Activated CD4-positive, alpha-beta memory T cell treated with anti-CD3 and anti-CD28 coated beads for 36 hours (primary cell): ENCODE measurements at regions not wholly inside any gene's neighbourhood (a gene's known extent, or its start where the extent isn't known, plus 50 kb on each side); places are given as distances from the start of the nearest gene placed in this dataset.

Source experiments
- CTCF ChIA-PET: fragments of 350-600 bp; sonication (Branson Sonifier 250); formaldehyde crosslinking; loops from one replicate; lab custom pipeline; 2021; ENCODE audit warnings: antibody characterized with exemption, inconsistent platforms; lab: Charles Lee
- POLR2A ChIA-PET: fragments of 350-600 bp; sonication (Branson Sonifier 250); formaldehyde crosslinking; loops from one replicate; lab custom pipeline; 2021; ENCODE audit warnings: antibody characterized with exemption; lab: Charles Lee
- DNase-seq: peaks from one replicate; pipeline ENCODE4 v3.0.0-alpha.2; 2020
- H3K27ac Mint-ChIP-seq: one replicate; pipeline ENCODE4 v1.8.0; 2021; ENCODE audit warnings: mixed read lengths
- H3K27me3 Mint-ChIP-seq: one replicate; pipeline ENCODE4 v1.8.0; 2021; ENCODE audit warnings: mixed read lengths
- H3K36me3 Mint-ChIP-seq: one replicate; pipeline ENCODE4 v1.8.0; 2021; ENCODE audit warnings: mixed read lengths
- H3K4me1 Mint-ChIP-seq: one replicate; pipeline ENCODE4 v1.8.0; 2021; ENCODE audit warnings: low read depth, mixed read lengths
- H3K4me3 Mint-ChIP-seq: one replicate; pipeline ENCODE4 v1.8.0; 2021; ENCODE audit warnings: mild to moderate bottlenecking, mixed read lengths
- H3K9me3 Mint-ChIP-seq: one replicate; pipeline ENCODE4 v1.8.0; 2021; ENCODE audit warnings: mixed read lengths
- intact Hi-C: fragments of 100-400 bp; cut with micrococcal nuclease; formaldehyde crosslinking; loops from one replicate; pipeline ENCODE4 v1.15.1; 2023

DNA sequence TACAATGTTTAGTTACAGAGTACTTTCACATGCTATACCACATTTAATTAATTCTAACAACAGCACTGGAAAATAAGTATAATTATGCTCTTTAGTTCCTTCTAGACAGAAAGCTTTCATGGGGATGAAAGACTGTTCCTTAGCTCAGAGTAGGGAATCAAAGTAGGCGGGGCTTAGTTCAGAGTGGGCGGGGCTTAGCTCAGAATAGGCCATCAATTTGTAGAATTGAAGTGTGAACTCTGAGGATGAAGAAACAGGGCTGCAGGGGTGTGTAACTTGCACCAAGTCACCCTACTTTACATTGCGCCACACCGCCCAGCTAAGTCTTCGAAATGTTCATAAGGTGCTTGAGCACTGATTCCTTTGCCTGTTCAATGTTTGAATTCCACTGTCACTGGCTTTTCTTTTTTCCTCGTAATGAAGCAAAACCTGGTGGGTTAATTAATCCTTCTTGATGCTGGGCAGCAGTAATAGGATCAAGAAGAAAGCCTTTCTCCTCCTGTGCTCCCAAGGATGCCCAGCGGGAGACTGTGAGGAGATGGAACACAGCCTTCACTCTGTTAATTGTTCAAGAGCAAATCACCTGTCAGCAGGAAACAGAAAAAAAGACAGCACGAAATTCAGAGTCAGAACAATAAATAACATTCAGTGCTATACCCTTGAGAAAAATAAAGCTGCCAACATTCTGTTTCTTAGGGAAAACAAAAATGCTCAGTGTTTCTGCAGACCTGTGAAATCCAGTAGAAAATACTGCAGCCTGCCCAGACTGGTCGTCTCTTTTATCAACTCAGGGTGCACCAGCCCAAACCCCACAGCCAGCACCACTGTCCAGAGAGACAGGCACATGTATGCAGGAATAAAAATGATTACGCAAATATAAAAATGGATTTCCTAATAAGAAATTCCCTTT, 66.5 kb upstream of the CAMK1G start:
- H3K4me1 Mint-ChIP-seq = no peaks in the 10 kb centered on the region
- H3K9me3 Mint-ChIP-seq = no peaks in the 10 kb centered on the region
- H3K27me3 Mint-ChIP-seq = peaks cover 8% of the 10 kb centered on the region
- POLR2A ChIA-PET = no interaction called here
- H3K4me3 Mint-ChIP-seq = no peak overlapping the region
- no peaks in the 10 kb centered on the region for H3K36me3 Mint-ChIP-seq
- CTCF ChIA-PET = no interaction called here
- intact Hi-C loops = no loop called here
- DNase-seq = no peak
- H3K27ac Mint-ChIP-seq = no peak overlapping the region

DNA sequence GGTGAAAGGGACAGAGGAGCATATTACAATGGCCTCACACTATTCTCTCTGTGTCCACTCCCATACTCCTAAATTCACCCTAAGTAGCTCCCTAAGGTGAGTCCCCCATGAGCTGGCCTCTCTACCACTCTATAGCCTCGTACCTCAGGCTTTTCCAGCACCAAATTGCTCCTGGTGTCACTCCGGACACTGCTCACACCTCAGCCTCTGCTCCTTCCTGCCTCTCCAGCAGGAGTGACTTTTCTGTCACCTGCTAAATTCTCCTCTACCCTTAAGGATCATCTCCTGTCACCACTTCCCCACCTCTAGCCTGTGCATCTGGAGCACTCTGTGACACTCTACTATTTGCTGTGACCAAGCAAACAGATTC, 65.8 kb upstream of the CAMK1G start:
- Mint-ChIP-seq H3K36me3 (no peaks in the 10 kb centered on the region), H3K27me3 (peaks cover 8% of the 10 kb centered on the region), H3K4me3 (no peak overlapping the region), H3K27ac (no peak overlapping the region), H3K4me1 (no peaks in the 10 kb centered on the region), H3K9me3 (no peaks in the 10 kb centered on the region)
- CTCF ChIA-PET = interaction anchor here (1.0 kb wide), 1 partner anchor 48 kb away, joined by 3 read pairs; no protein-coding TSS in a partner anchor
- DNase-seq = no peak
- intact Hi-C loops = no loop called here
- POLR2A ChIA-PET = no interaction called here

DNA sequence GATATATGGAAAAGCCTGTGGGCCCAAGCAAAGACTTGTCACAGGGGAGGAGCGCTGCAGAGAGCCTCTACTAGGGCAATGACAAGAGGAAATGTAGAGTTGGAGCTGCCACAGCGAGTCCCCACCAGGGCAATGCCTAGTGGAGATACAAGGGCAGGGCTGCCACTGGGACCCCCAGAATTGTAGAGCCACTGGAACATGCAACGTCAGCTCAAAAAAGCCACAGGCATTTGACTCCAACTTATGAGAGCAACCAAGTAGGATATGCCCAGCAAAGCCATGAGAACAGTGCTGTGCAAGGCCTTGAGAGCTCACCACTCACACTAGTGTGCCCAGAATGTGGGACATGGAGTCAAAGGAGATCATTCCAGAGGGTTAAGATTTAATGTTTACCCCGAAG, 63.7 kb upstream of the CAMK1G start:
- intact Hi-C loops = no loop called here
- Mint-ChIP-seq H3K4me3 (no peak overlapping the region), H3K27ac (no peak overlapping the region), H3K9me3 (no peaks in the 10 kb centered on the region), H3K27me3 (peaks cover 13% of the 10 kb centered on the region), H3K4me1 (no peaks in the 10 kb centered on the region), H3K36me3 (no peaks in the 10 kb centered on the region)
- no peak for DNase-seq
- POLR2A ChIA-PET = no interaction called here
- CTCF ChIA-PET = no interaction called here

- no peaks in the 10 kb centered on the region for H3K4me1 Mint-ChIP-seq
- no peak overlapping the region for H3K27ac Mint-ChIP-seq
- H3K36me3 Mint-ChIP-seq = no peaks in the 10 kb centered on the region
- H3K27me3 Mint-ChIP-seq = peaks cover 7% of the 10 kb centered on the region
- H3K4me3 Mint-ChIP-seq = no peak overlapping the region
- no peak for DNase-seq
- POLR2A ChIA-PET = no interaction called here
- no peaks in the 10 kb centered on the region for H3K9me3 Mint-ChIP-seq
- intact Hi-C loops = no loop called here
- CTCF ChIA-PET = no interaction called here
Measured at GRCh38 chr1:209522826-209523225, 60.7 kb upstream of the CAMK1G start.

DNA sequence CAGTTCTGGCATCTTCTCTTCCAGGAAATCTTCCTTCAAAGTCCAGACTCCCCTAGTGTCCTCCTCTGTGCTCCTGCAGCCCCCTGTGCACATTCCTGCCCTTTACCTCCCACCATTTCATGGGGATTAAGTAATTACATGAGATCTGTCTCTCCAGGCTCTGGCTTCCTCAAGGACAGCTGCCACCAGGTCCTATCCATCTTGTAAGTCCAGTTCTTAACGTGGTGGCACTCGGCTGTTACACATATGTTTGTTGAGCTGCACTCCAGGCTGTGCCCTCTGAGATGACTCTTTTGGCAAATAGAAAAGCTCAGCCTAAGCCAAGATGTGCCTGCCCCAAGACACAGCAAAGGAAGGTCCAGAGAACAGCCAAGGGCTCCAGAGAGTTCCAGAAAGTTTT, 57.4 kb upstream of the CAMK1G start:
- ChIA-PET POLR2A (no interaction called here), CTCF (interaction anchor here (0.6 kb wide), 1 partner anchor 93 kb away, joined by 4 read pairs; no protein-coding TSS in a partner anchor)
- Mint-ChIP-seq H3K27me3 (peaks cover 20% of the 10 kb centered on the region), H3K27ac (no peak overlapping the region), H3K4me3 (no peak overlapping the region), H3K4me1 (no peaks in the 10 kb centered on the region), H3K36me3 (no peaks in the 10 kb centered on the region), H3K9me3 (no peaks in the 10 kb centered on the region)
- intact Hi-C loops = no loop called here
- no peak for DNase-seq

GRCh38 chr1:209527372-209527771, 56.1 kb upstream of the CAMK1G start:
- DNase-seq = no peak
- Mint-ChIP-seq H3K27me3 (peaks cover 23% of the 10 kb centered on the region), H3K9me3 (no peaks in the 10 kb centered on the region), H3K4me1 (no peaks in the 10 kb centered on the region), H3K36me3 (no peaks in the 10 kb centered on the region), H3K4me3 (no peak overlapping the region), H3K27ac (no peak overlapping the region)
- intact Hi-C loops = no loop called here
- ChIA-PET CTCF (no interaction called here), POLR2A (no interaction called here)

DNA sequence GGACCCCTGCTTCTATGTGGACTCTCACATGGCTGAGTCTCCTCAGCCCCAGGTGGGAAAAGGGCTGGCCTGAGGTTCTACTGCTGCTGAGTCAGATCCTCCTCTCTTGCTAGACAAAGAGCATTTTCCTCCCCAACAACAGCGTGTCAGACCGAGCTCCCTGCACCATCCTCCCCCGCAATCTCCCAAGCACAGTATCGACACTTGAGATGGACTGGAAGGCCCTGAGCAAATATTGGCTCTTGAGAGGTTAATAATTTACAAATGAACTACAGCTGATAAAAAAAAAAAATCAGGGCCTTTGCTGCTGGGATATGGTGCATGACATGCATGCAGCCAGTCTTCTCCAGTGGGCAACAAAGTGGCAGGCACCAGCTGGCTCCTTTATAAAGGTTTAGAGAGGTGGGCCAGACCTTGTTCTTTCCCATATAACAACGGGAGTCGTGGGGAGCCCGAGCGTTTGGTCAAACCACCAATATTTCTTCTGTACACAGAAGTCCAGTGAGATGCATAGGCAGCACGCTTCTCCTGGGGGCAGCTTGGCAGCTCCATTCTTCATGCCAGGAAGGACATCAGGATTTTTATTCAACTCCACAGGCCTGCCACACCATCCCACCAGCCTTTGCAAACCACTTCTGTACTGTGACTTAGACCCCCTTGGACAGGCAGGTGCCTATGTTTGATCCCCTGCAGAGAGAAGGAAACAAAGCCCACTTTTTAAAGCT, 55.4 kb upstream of the CAMK1G start:
- CTCF ChIA-PET = interaction anchor here (0.7 kb wide), 1 partner anchor 46 kb away, joined by 8 read pairs; no protein-coding TSS in a partner anchor
- no peak overlapping the region for H3K27ac Mint-ChIP-seq

GRCh38 chr1:209529233-209529632, 54.3 kb upstream of the CAMK1G start:
- intact Hi-C loops = no loop called here
- POLR2A ChIA-PET = no interaction called here
- Mint-ChIP-seq H3K36me3 (no peaks in the 10 kb centered on the region), H3K27me3 (peaks cover 21% of the 10 kb centered on the region), H3K4me1 (no peaks in the 10 kb centered on the region), H3K4me3 (no peak overlapping the region), H3K9me3 (no peaks in the 10 kb centered on the region), H3K27ac (no peak overlapping the region)
- CTCF ChIA-PET = no interaction called here
- DNase-seq = no peak

More for the DNA sequence above, 55.4 kb upstream of the CAMK1G start:
- POLR2A ChIA-PET = no interaction called here
- Mint-ChIP-seq H3K36me3 (no peaks in the 10 kb centered on the region), H3K4me1 (no peaks in the 10 kb centered on the region), H3K27me3 (peaks cover 23% of the 10 kb centered on the region), H3K9me3 (no peaks in the 10 kb centered on the region), H3K4me3 (no peak overlapping the region)
- no peak for DNase-seq
- intact Hi-C loops = no loop called here

DNA sequence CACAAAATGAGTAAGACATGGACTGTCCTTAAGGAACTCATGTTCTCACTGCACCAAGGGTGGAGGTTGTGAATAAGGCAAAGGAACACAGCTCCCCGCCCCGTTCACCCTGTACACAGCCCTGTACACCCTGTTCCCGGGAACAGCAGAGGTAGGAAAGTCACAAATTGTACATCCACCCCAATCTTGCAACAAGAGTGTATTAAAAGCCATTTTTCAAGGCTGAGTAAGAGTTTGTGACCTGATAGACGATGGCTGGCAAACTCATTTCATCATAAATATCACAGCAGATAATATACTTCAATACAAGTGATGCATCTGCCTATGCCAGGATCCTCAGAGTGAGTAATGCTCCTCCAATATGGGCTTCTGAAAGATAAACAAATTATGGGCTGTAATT, 52.5 kb upstream of the CAMK1G start:
- Mint-ChIP-seq H3K27ac (no peak overlapping the region), H3K9me3 (no peaks in the 10 kb centered on the region), H3K27me3 (peaks cover 22% of the 10 kb centered on the region), H3K36me3 (no peaks in the 10 kb centered on the region), H3K4me3 (no peak overlapping the region), H3K4me1 (no peaks in the 10 kb centered on the region)
- intact Hi-C loops = no loop called here
- POLR2A ChIA-PET = no interaction called here
- no peak for DNase-seq
- CTCF ChIA-PET = interaction anchor here (0.9 to 1.2 kb wide), 2 partner anchors 17 to 35 kb away, joined by 3 read pairs; no protein-coding TSS in a partner anchor

GRCh38 chr1:209531549-209531948, 52.0 kb upstream of the CAMK1G start:
- no peaks in the 10 kb centered on the region for H3K4me1 Mint-ChIP-seq
- ChIA-PET CTCF (no interaction called here), POLR2A (no interaction called here)
- no peak overlapping the region for H3K4me3 Mint-ChIP-seq
- no peaks in the 10 kb centered on the region for H3K9me3 Mint-ChIP-seq
- no peak for DNase-seq
- H3K27me3 Mint-ChIP-seq = peaks cover 22% of the 10 kb centered on the region
- intact Hi-C loops = no loop called here
- H3K36me3 Mint-ChIP-seq = no peaks in the 10 kb centered on the region
- H3K27ac Mint-ChIP-seq = no peak overlapping the region
